GM23338 (cell line): ENCODE measurements at regions not wholly inside any gene's neighbourhood (a gene's known extent, or its start where the extent isn't known, plus 50 kb on each side); places are given as distances from the start of the nearest gene placed in this dataset.

Experiments used
- ATAC-seq: fragments of 200-7000 bp; cut with Tn5 transposase; 3 replicates; pipeline ENCODE4 v1.9.1; 2020
- DNase-seq: peaks from one replicate; pipeline ENCODE4 v3.0.0-alpha.2; 2015; ENCODE audit warnings: low spot score
- H2AFZ ChIP-seq: fragments of 200-600 bp; sonication (generic); 2 replicates; pipeline ENCODE4 v1.8.0; 2016; ENCODE audit warnings: antibody characterized with exemption, mild to moderate bottlenecking, moderate library complexity
- H3F3A ChIP-seq: fragments of 200-600 bp; sonication (generic); replicated peaks from 2 replicates; pipeline ENCODE4 v1.8.0; 2017; ENCODE audit warnings: antibody characterized with exemption, mixed run types, low read depth
- H3K27ac ChIP-seq: fragments of 200-600 bp; sonication (generic); 2 replicates; pipeline ENCODE4 v1.6.1; 2016; ENCODE audit warnings: low read depth
- H3K27me3 ChIP-seq: fragments of 200-600 bp; sonication (generic); 2 replicates; pipeline ENCODE4 v1.8.0; 2016; ENCODE audit warnings: mild to moderate bottlenecking, mixed run types, moderate library complexity; ENCODE audit not compliant: insufficient read depth
- H3K36me3 ChIP-seq: fragments of 200-600 bp; sonication (generic); 2 replicates; pipeline ENCODE4 v1.8.0; 2016; ENCODE audit warnings: mild to moderate bottlenecking; ENCODE audit not compliant: insufficient read depth
- H3K4me1 ChIP-seq: fragments of 200-600 bp; sonication (generic); 2 replicates; pipeline ENCODE4 v1.8.0; 2016; ENCODE audit warnings: mild to moderate bottlenecking, moderate library complexity; ENCODE audit not compliant: insufficient read depth
- H3K4me2 ChIP-seq: fragments of 200-600 bp; sonication (generic); 2 replicates; pipeline ENCODE4 v1.7.1; 2017; ENCODE audit warnings: mixed run types
- H3K4me3 ChIP-seq: fragments of 200-600 bp; sonication (generic); 2 replicates; pipeline ENCODE4 v1.6.1; 2016; ENCODE audit warnings: mixed run types
- H3K79me2 ChIP-seq: fragments of 200-600 bp; sonication (generic); replicated peaks from 2 replicates; pipeline ENCODE4 v1.8.0; 2017; ENCODE audit warnings: mild to moderate bottlenecking; ENCODE audit not compliant: insufficient read depth
- H3K9me2 ChIP-seq: fragments of 200-600 bp; sonication (generic); 2 replicates; pipeline ENCODE4 v1.8.0; 2017; ENCODE audit not compliant: insufficient read depth
- H4K20me1 ChIP-seq: fragments of 200-600 bp; sonication (generic); replicated peaks from 2 replicates; pipeline ENCODE4 v1.8.0; 2017; ENCODE audit warnings: mild to moderate bottlenecking; ENCODE audit not compliant: insufficient read depth
- H3K27ac Mint-ChIP-seq: 2 replicates; pipeline ENCODE4 v1.8.0; 2020; ENCODE audit warnings: inconsistent platforms, mild to moderate bottlenecking, moderate library complexity, mixed read lengths
- H3K27me3 Mint-ChIP-seq: 3 replicates; pipeline ENCODE4 v1.8.0; 2022; ENCODE audit warnings: low read depth, mild to moderate bottlenecking, moderate library complexity, mixed read lengths, inconsistent platforms; ENCODE audit not compliant: insufficient read depth, poor library complexity
- H3K36me3 Mint-ChIP-seq: 3 replicates; pipeline ENCODE4 v1.8.0; 2021; ENCODE audit warnings: low read depth, mild to moderate bottlenecking, inconsistent platforms, moderate library complexity, mixed read lengths
- H3K4me1 Mint-ChIP-seq: 3 replicates; pipeline ENCODE4 v1.8.0; 2020; ENCODE audit warnings: mild to moderate bottlenecking, inconsistent platforms, mixed read lengths
- H3K4me3 Mint-ChIP-seq: 3 replicates; pipeline ENCODE4 v1.8.0; 2021; ENCODE audit warnings: moderate library complexity, mild to moderate bottlenecking, inconsistent platforms, mixed read lengths
- H3K9me3 Mint-ChIP-seq: 3 replicates; pipeline ENCODE4 v1.8.0; 2020; ENCODE audit warnings: moderate library complexity, mild to moderate bottlenecking, inconsistent platforms, mixed read lengths
- CREB1 ChIP-seq: fragments of 250-450 bp; sonication (Bioruptor Pico); IDR thresholded peaks from 2 replicates; pipeline ENCODE4 v1.5.0; 2020; ENCODE audit warnings: low read depth, mild to moderate bottlenecking, moderate library complexity
- EZH2 ChIP-seq: fragments of 200-600 bp; sonication (generic); IDR thresholded peaks from one replicate; pipeline ENCODE4 v1.8.0; 2017; ENCODE audit warnings: antibody characterized with exemption, mild to moderate bottlenecking, low read depth; ENCODE audit not compliant: unreplicated experiment
- EZH2phosphoT487 ChIP-seq: fragments of 200-600 bp; sonication (generic); IDR thresholded peaks from one replicate; pipeline ENCODE4 v1.8.1; 2018; ENCODE audit warnings: antibody characterized with exemption; ENCODE audit not compliant: unreplicated experiment
- JUNB ChIP-seq: IDR thresholded peaks from one replicate; pipeline ENCODE4 v1.6.1; 2016; ENCODE audit warnings: antibody characterized with exemption; ENCODE audit not compliant: unreplicated experiment
- NANOG ChIP-seq: IDR thresholded peaks from 2 replicates; pipeline ENCODE4 v1.6.1; 2016; ENCODE audit warnings: antibody characterized with exemption, borderline replicate concordance
- POLR2AphosphoS5 ChIP-seq: IDR thresholded peaks from 2 replicates; pipeline ENCODE4 v1.6.1; 2016; ENCODE audit warnings: antibody characterized with exemption, low read depth
- STAT1 ChIP-seq: IDR thresholded peaks from one replicate; pipeline ENCODE4 v1.6.1; 2016; ENCODE audit warnings: antibody characterized with exemption; ENCODE audit not compliant: unreplicated experiment
- ZNF114 ChIP-seq: fragments of 250-450 bp; sonication (Bioruptor Pico); IDR thresholded peaks from 2 replicates; pipeline ENCODE4 v1.5.0; 2020; ENCODE audit warnings: mild to moderate bottlenecking, moderate library complexity
- ZNF331 ChIP-seq: fragments of 250-450 bp; sonication (Bioruptor Pico); IDR thresholded peaks from 2 replicates; pipeline ENCODE4 v1.5.0; 2020; ENCODE audit warnings: low read depth, mild to moderate bottlenecking, moderate library complexity
- TF ChIP-seq, protein P1 (sequence below): IDR thresholded peaks from 2 replicates; pipeline ENCODE4 v1.6.1; 2016; ENCODE audit warnings: antibody characterized with exemption
- TF ChIP-seq, protein P2 (sequence below): IDR thresholded peaks from one replicate; pipeline ENCODE4 v1.6.1; 2018; ENCODE audit warnings: antibody characterized with exemption; ENCODE audit not compliant: unreplicated experiment

- TF ChIP-seq, protein P1, sequence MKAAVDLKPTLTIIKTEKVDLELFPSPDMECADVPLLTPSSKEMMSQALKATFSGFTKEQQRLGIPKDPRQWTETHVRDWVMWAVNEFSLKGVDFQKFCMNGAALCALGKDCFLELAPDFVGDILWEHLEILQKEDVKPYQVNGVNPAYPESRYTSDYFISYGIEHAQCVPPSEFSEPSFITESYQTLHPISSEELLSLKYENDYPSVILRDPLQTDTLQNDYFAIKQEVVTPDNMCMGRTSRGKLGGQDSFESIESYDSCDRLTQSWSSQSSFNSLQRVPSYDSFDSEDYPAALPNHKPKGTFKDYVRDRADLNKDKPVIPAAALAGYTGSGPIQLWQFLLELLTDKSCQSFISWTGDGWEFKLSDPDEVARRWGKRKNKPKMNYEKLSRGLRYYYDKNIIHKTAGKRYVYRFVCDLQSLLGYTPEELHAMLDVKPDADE: no peak
- TF ChIP-seq NANOG: no peak
- no peak for TF ChIP-seq ZNF114 (CRISPR knock-in tag)
- TF ChIP-seq STAT1: no peak
- TF ChIP-seq EZH2phosphoT487: no peak
- TF ChIP-seq JUNB: no peak
- TF ChIP-seq ZNF331 (CRISPR knock-in tag): no peak
Observed at GRCh38 chr1:185632659-185633423, 101.3 kb upstream of the HMCN1 start (continued).

DNA sequence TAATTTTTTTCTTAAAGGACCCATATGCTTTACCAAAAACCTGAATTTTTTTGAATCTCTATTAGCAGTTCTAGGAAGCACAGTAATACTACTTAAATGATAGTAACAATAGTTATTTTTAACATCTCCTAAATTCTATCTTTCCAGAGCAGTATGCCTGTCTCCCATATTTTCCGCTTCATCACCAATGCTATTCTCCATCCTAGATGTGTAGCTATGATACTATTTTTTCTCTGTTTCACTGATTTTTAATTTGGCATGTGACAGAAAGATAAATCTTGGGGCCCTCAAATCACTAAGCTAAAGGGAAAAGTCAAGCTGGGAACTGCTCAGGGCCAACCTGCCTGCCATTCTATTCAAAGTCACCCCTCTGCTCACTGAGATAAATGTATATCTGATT, 102.3 kb upstream of the HMCN1 start:
- no peaks in the 10 kb centered on the region for H3K27me3 ChIP-seq
- peaks cover 1% of the 10 kb centered on the region; the same call in 1 of the 2 replicates for H3K36me3 ChIP-seq
- DNase-seq (no peak), ATAC-seq (no peak)
- no peak overlapping the region for H3K4me2 ChIP-seq
- Mint-ChIP-seq H3K27me3 (no peaks in the 10 kb centered on the region), H3K9me3 (peaks cover 12% of the 10 kb centered on the region), H3K36me3 (peaks cover 13% of the 10 kb centered on the region), H3K27ac (no peak overlapping the region), H3K4me3 (no peak overlapping the region), H3K4me1 (peaks cover 5% of the 10 kb centered on the region)
- no peaks in the 10 kb centered on the region for H3F3A ChIP-seq
- H3K9me2 ChIP-seq: peaks cover 7% of the 10 kb centered on the region; the same call in 1 of the 2 replicates
- H3K4me1 ChIP-seq: 0 out of 2 replicates have a peak, but pooled peaks cover 6% of the 10 kb centered on the region
- no peak overlapping the region for H3K27ac ChIP-seq
- H3K4me3 ChIP-seq: no peak overlapping the region
- TF ChIP-seq CREB1 (CRISPR knock-in tag) (no peak), EZH2phosphoT487 (no peak), STAT1 (no peak), ZNF331 (CRISPR knock-in tag) (no peak), POLR2AphosphoS5 (no peak), EZH2 (no peak)
- TF ChIP-seq, protein P2, sequence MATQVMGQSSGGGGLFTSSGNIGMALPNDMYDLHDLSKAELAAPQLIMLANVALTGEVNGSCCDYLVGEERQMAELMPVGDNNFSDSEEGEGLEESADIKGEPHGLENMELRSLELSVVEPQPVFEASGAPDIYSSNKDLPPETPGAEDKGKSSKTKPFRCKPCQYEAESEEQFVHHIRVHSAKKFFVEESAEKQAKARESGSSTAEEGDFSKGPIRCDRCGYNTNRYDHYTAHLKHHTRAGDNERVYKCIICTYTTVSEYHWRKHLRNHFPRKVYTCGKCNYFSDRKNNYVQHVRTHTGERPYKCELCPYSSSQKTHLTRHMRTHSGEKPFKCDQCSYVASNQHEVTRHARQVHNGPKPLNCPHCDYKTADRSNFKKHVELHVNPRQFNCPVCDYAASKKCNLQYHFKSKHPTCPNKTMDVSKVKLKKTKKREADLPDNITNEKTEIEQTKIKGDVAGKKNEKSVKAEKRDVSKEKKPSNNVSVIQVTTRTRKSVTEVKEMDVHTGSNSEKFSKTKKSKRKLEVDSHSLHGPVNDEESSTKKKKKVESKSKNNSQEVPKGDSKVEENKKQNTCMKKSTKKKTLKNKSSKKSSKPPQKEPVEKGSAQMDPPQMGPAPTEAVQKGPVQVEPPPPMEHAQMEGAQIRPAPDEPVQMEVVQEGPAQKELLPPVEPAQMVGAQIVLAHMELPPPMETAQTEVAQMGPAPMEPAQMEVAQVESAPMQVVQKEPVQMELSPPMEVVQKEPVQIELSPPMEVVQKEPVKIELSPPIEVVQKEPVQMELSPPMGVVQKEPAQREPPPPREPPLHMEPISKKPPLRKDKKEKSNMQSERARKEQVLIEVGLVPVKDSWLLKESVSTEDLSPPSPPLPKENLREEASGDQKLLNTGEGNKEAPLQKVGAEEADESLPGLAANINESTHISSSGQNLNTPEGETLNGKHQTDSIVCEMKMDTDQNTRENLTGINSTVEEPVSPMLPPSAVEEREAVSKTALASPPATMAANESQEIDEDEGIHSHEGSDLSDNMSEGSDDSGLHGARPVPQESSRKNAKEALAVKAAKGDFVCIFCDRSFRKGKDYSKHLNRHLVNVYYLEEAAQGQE: no peak
- TF ChIP-seq, protein P1: no peak
- H2AFZ ChIP-seq: no peak overlapping the region; the same call in 1 of the 2 replicates
- no peaks in the 10 kb centered on the region for H3K79me2 ChIP-seq
- H4K20me1 ChIP-seq: no peaks in the 10 kb centered on the region
